ENCODE measurements at regions not wholly inside any gene's neighbourhood (a gene's known extent, or its start where the extent isn't known, plus 50 kb on each side); places are given as distances from the start of the nearest gene placed in this dataset.

GRCh38 chrX:45348296-45348695, 147.6 kb upstream of the DIPK2B start:
- Histone ChIP-seq H3K36me3 (no peaks in the 10 kb centered on the region), H3K4me3 (no peak overlapping the region), H3K4me1 (no peaks in the 10 kb centered on the region), H3K9me3 (no peaks in the 10 kb centered on the region), H3K27me3 (no peaks in the 10 kb centered on the region), H3K27ac (no peak overlapping the region)
- DNase-seq, result no peak
- intact Hi-C loops (cut with DNase I; ENCODE audit: low total_unique reads), result no loop called here
- TF ChIP-seq POLR2A (IDR thresholded peaks at IDR 0.05) (no peak), CTCF (IDR thresholded peaks at IDR 0.05) (no peak)

GRCh38 chrX:45347877-45348276, 147.2 kb upstream of the DIPK2B start:
- no peaks in the 10 kb centered on the region for H3K9me3 ChIP-seq
- TF ChIP-seq CTCF (IDR thresholded peaks at IDR 0.05), result no peak
- no peak for TF ChIP-seq POLR2A (IDR thresholded peaks at IDR 0.05)
- H3K27me3 ChIP-seq, result no peaks in the 10 kb centered on the region
- H3K4me3 ChIP-seq, result no peak overlapping the region
- H3K27ac ChIP-seq, result no peak overlapping the region
- no peaks in the 10 kb centered on the region for H3K36me3 ChIP-seq
- DNase-seq, result no peak
- H3K4me1 ChIP-seq, result no peaks in the 10 kb centered on the region
- intact Hi-C loops (cut with DNase I; ENCODE audit: low total_unique reads), result no loop called here

GRCh38 chrX:45344594-45344993, 143.9 kb upstream of the DIPK2B start:
- Histone ChIP-seq H3K4me1 (no peaks in the 10 kb centered on the region), H3K27ac (no peak overlapping the region), H3K36me3 (no peaks in the 10 kb centered on the region), H3K9me3 (no peaks in the 10 kb centered on the region), H3K27me3 (no peaks in the 10 kb centered on the region), H3K4me3 (no peak overlapping the region)
- DNase-seq, result no peak
- no peak for TF ChIP-seq CTCF (IDR thresholded peaks at IDR 0.05)
- no peak for TF ChIP-seq POLR2A (IDR thresholded peaks at IDR 0.05)
- intact Hi-C loops (cut with DNase I; ENCODE audit: low total_unique reads), result no loop called here

- Histone ChIP-seq H3K36me3 (no peaks in the 10 kb centered on the region), H3K4me1 (no peaks in the 10 kb centered on the region), H3K27me3 (no peaks in the 10 kb centered on the region), H3K4me3 (no peak overlapping the region), H3K27ac (no peak overlapping the region), H3K9me3 (no peaks in the 10 kb centered on the region)
- no peak for TF ChIP-seq POLR2A (IDR thresholded peaks at IDR 0.05)
- TF ChIP-seq CTCF (IDR thresholded peaks at IDR 0.05), result no peak
- no peak for DNase-seq
- intact Hi-C loops (cut with DNase I; ENCODE audit: low total_unique reads), result no loop called here
These were observed 128.5 kb upstream of the DIPK2B start for GRCh38 chrX:45329217-45329616.

GRCh38 chrX:45324941-45325340, 124.3 kb upstream of the DIPK2B start:
- Histone ChIP-seq H3K27ac (no peak overlapping the region), H3K4me3 (no peak overlapping the region), H3K36me3 (no peaks in the 10 kb centered on the region), H3K4me1 (no peaks in the 10 kb centered on the region), H3K9me3 (no peaks in the 10 kb centered on the region), H3K27me3 (no peaks in the 10 kb centered on the region)
- DNase-seq, result no peak
- no peak for TF ChIP-seq CTCF (IDR thresholded peaks at IDR 0.05)
- no peak for TF ChIP-seq POLR2A (IDR thresholded peaks at IDR 0.05)
- intact Hi-C loops (cut with DNase I; ENCODE audit: low total_unique reads), result no loop called here
